Kasumi-1 (cell line): ENCODE measurements at regions not wholly inside any gene's neighbourhood (a gene's known extent, or its start where the extent isn't known, plus 50 kb on each side); places are given as distances from the start of the nearest gene placed in this dataset.
A peak's percentile ranks its signal among the peaks of the same experiment; 100 is the strongest.

Experiments used
- DNase-seq, 2 experiments: peaks; one replicate each; lab custom pipeline; 2025; lab: John Stamatoyannopoulos, UW

- DNase-seq: no peak
Observed at GRCh38 chr4:35182451-35182850, 1061.9 kb downstream of the ARAP2 start.

- DNase-seq: no peak
Observed at GRCh38 chr4:35189988-35190613, 1054.2 kb downstream of the ARAP2 start.

- no peak for DNase-seq
Observed at GRCh38 chr4:35201403-35201802, 1042.9 kb downstream of the ARAP2 start.

GRCh38 chr4:35216636-35217035 lies 1027.7 kb downstream of the ARAP2 start:
- DNase-seq: no peak

- DNase-seq: no peak
Observed at GRCh38 chr4:35217331-35217730, 1027.0 kb downstream of the ARAP2 start.

GRCh38 chr4:35228313-35228712 lies 1016.0 kb downstream of the ARAP2 start:
- no peak for DNase-seq

GRCh38 chr4:35229021-35229420 lies 1015.3 kb downstream of the ARAP2 start:
- no peak for DNase-seq

- no peak for DNase-seq
Observed at GRCh38 chr4:35237924-35238323, 1006.4 kb downstream of the ARAP2 start.

- no peak for DNase-seq
Observed at GRCh38 chr4:35238793-35239192, 1005.5 kb downstream of the ARAP2 start.

- DNase-seq: no peak
Observed at GRCh38 chr4:35246493-35246892, 997.8 kb downstream of the ARAP2 start.

- DNase-seq: no peak
Observed at GRCh38 chr4:35247047-35247446, 997.3 kb downstream of the ARAP2 start.

GRCh38 chr4:35250331-35250730 lies 994.0 kb downstream of the ARAP2 start:
- DNase-seq: no peak

- no peak for DNase-seq
Observed at GRCh38 chr4:35250761-35251160, 993.6 kb downstream of the ARAP2 start.

GRCh38 chr4:35252071-35252470 lies 992.2 kb downstream of the ARAP2 start:
- no peak for DNase-seq

GRCh38 chr4:35252866-35253265 lies 991.4 kb downstream of the ARAP2 start:
- DNase-seq: no peak

- DNase-seq: no peak
Observed at GRCh38 chr4:35253331-35253730, 991.0 kb downstream of the ARAP2 start.

GRCh38 chr4:35286434-35286833 lies 957.9 kb downstream of the ARAP2 start:
- no peak for DNase-seq

GRCh38 chr4:35300996-35301774 lies 943.1 kb downstream of the ARAP2 start:
- DNase-seq: no peak

GRCh38 chr4:35315419-35315818 lies 928.9 kb downstream of the ARAP2 start:
- DNase-seq: peak; percentile 27 to 29

- peak in 1 of 2 experiments; percentile 2 for DNase-seq
Observed at GRCh38 chr4:35325908-35326453, 918.3 kb downstream of the ARAP2 start.

GRCh38 chr4:35342833-35343232 lies 901.5 kb downstream of the ARAP2 start:
- DNase-seq: peak; percentile 71 to 80

- no peak for DNase-seq
Observed at GRCh38 chr4:35347276-35347675, 897.0 kb downstream of the ARAP2 start.

- DNase-seq: no peak
Observed at GRCh38 chr4:35358001-35358584, 886.2 kb downstream of the ARAP2 start.
